ENCODE measurements at regions not wholly inside any gene's neighbourhood (a gene's known extent, or its start where the extent isn't known, plus 50 kb on each side); places are given as distances from the start of the nearest gene placed in this dataset.

GRCh38 chr2:88321449-88322248 is 130.8 kb downstream of the FOXI3 start:
- Histone ChIP-seq H2BK20ac (ENCODE audit: low read depth, low read length) (no peak overlapping the region), H4K5ac (ENCODE audit: low read depth, low read length) (no peak overlapping the region), H3K9ac (ENCODE audit: low read depth, low read length) (no peak overlapping the region), H4K20me1 (ENCODE audit: insufficient read depth, low read length) (no peaks in the 10 kb centered on the region), H4K8ac (ENCODE audit: low read depth in 2 of 2, low read length in 2 of 2) (no peak overlapping the region), H3K27ac (ENCODE audit: insufficient read depth, low read length) (no peak overlapping the region), H3K36me3 (ENCODE audit: control insufficient read depth, insufficient read depth, low read length) (no peaks in the 10 kb centered on the region), H3K23ac (ENCODE audit: low read depth, low read length) (no peak overlapping the region), H3K4me1 (ENCODE audit: control insufficient read depth, insufficient read depth, low read length) (no peaks in the 10 kb centered on the region), H3K4ac (ENCODE audit: low read depth, low read length) (no peak overlapping the region), H2AK9ac (replicated peaks; ENCODE audit: low read depth, low read length, poor library complexity) (no peak overlapping the region), H2AFZ (replicated peaks; ENCODE audit: low read length, poor library complexity) (no peak overlapping the region), H3K18ac (ENCODE audit: low read depth, low read length) (no peak overlapping the region), H2BK5ac (ENCODE audit: low read depth, low read length, poor library complexity, severe bottlenecking) (no peak overlapping the region), H3K79me1 (ENCODE audit: low read depth in 1 of 2, low read length in 2 of 2) (no peaks in the 10 kb centered on the region), H2AK5ac (ENCODE audit: low read depth, low read length) (no peak overlapping the region), H3K56ac (ENCODE audit: extremely low read depth, insufficient read depth, low read length) (no peak overlapping the region), H3K9me1 (ENCODE audit: insufficient read depth, low read length) (no peaks in the 10 kb centered on the region), H3K4me3 (ENCODE audit: insufficient read depth, low read depth, low read length) (no peak overlapping the region), H3K4me2 (ENCODE audit: low read depth, low read length) (no peak overlapping the region), H2BK15ac (ENCODE audit: low read depth, low read length) (no peak overlapping the region), H4K91ac (ENCODE audit: insufficient read depth, low read depth, low read length) (no peak overlapping the region), H3K9me3 (ENCODE audit: control insufficient read depth, insufficient read depth, low read length) (no peaks in the 10 kb centered on the region), H3K14ac (replicated peaks; ENCODE audit: low read depth, low read length) (no peak overlapping the region), H3K27me3 (ENCODE audit: control insufficient read depth, insufficient read depth, low read length) (no peaks in the 10 kb centered on the region), H2BK120ac (ENCODE audit: low read depth, low read length) (no peak overlapping the region)
- no peak for ATAC-seq (ENCODE audit: low read depth)
- intact Hi-C loops (cut with micrococcal nuclease) = no loop called here
- no TSS peak for BruUV-seq (replicated peaks)
- 13% methylated on average over 2 of the region's 7 CpGs; no CpG with 5 or more reads in 1 of the 2 experiments for WGBS, 2 experiments (ENCODE audit: extremely low coverage in 2 of 2, insufficient read length in 1 of 2)
- in situ Hi-C loops (cut with MboI; ENCODE audit: low sequenced_read_pairs) = no loop called here
- dilution Hi-C loops (cut with HindIII; ENCODE audit: low sequenced_read_pairs, unreplicated experiment) = no loop called here
- no peak for DNase-seq
- ChIA-PET CTCF (no interaction called here), POLR2A (ENCODE audit: unreplicated experiment) (no interaction called here)
- no peak for TF ChIP-seq USF2 (IDR thresholded peaks at IDR 0.05; ENCODE audit: low read depth, low read length)
- no peak for TF ChIP-seq SMC3 (IDR thresholded peaks at IDR 0.05; ENCODE audit: low read depth, low read length)
- TF ChIP-seq MXI1 (IDR thresholded peaks at IDR 0.05; ENCODE audit: borderline replicate concordance, low read depth, low read length) = no peak
- no peak for TF ChIP-seq MAZ (IDR thresholded peaks at IDR 0.05; ENCODE audit: borderline replicate concordance, low read depth, low read length)
- no peak for TF ChIP-seq BHLHE40 (IDR thresholded peaks at IDR 0.05; ENCODE audit: low read depth, low read length)
- no peak for TF ChIP-seq ELK1 (IDR thresholded peaks at IDR 0.05; ENCODE audit: borderline replicate concordance, low read depth, low read length)
